ENCODE measurements at regions not wholly inside any gene's neighbourhood (a gene's known extent, or its start where the extent isn't known, plus 50 kb on each side); places are given as distances from the start of the nearest gene placed in this dataset.

GRCh38 chr11:130616573-130616972 is 168.1 kb downstream of the ADAMTS15 start:
- no peak for DNase-seq

DNA sequence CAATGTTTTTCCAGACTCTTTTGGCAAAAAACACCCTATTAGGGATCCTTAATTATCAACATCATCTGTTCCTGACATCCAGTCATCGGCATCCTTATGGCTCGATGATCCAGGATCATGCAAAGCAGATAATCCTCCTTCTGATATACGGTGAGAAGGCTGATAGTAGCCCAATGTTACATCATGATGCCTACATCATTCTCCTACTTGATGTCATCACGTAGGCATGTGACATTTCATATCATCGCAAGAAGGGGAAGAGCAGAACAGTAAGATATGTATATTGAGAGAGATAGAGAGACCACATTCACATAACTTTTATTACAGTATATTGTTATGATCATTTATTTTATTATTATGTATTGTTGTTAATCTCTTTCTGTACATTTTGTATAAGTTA is 168.6 kb downstream of the ADAMTS15 start:
- DNase-seq = no peak

- no peak for DNase-seq
Measured at GRCh38 chr11:130620548-130620947, 172.1 kb downstream of the ADAMTS15 start.

DNA sequence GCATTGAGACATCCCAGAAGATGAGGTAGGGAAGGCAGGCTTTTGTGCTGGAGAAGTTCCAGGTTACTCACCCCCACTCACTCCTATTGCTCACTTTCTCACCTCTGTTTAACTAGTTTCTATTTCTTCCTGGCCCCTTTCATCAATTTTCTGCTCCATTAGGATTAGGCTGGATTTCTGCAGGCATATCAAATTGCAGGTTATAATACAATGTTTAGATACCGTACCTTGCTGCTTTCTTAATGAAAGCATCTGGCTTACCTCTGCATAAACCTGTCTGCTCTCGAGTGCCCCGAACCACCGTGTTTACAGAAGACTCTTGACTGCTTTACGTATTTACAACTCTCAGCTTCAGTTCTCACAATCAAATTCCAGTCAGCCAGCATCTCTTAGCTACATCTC is 173.7 kb downstream of the ADAMTS15 start:
- DNase-seq = no peak

- DNase-seq = no peak
Measured at GRCh38 chr11:130623670-130624668, 175.5 kb downstream of the ADAMTS15 start.

- DNase-seq = no peak
Measured at GRCh38 chr11:130624971-130625544, 176.6 kb downstream of the ADAMTS15 start.

- DNase-seq = no peak
Measured at GRCh38 chr11:130625578-130626306, 177.3 kb downstream of the ADAMTS15 start.

GRCh38 chr11:130629039-130629438 is 180.6 kb downstream of the ADAMTS15 start:
- DNase-seq = no peak

GRCh38 chr11:130631119-130631518 is 182.7 kb downstream of the ADAMTS15 start:
- DNase-seq = no peak

DNA sequence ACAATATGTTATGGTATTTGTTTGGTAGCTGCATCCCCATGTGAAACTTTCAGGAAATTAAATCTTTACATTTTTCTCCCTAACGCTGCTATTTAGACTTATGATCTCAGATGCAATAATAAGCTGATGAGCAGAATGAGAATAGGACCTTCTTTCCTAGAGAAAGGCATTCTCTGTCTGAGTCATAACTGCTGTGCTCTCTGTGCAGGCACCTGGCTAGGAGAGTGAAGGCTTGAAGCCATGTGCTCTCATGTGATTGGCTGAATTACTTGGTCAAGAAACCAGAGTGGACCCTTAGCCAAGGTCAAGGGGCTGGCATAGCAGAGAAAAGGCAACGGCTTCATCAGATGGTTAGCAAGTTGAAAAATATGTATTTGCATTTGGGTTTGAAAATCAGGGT is 185.0 kb downstream of the ADAMTS15 start:
- DNase-seq = no peak

GRCh38 chr11:130634186-130634585 is 185.7 kb downstream of the ADAMTS15 start:
- no peak for DNase-seq

- peak in 1 of 2 experiments; percentile 51 for DNase-seq
Measured at GRCh38 chr11:130634961-130635473, 186.6 kb downstream of the ADAMTS15 start.

- no peak for DNase-seq
Measured at GRCh38 chr11:130635937-130636630, 187.6 kb downstream of the ADAMTS15 start.

DNA sequence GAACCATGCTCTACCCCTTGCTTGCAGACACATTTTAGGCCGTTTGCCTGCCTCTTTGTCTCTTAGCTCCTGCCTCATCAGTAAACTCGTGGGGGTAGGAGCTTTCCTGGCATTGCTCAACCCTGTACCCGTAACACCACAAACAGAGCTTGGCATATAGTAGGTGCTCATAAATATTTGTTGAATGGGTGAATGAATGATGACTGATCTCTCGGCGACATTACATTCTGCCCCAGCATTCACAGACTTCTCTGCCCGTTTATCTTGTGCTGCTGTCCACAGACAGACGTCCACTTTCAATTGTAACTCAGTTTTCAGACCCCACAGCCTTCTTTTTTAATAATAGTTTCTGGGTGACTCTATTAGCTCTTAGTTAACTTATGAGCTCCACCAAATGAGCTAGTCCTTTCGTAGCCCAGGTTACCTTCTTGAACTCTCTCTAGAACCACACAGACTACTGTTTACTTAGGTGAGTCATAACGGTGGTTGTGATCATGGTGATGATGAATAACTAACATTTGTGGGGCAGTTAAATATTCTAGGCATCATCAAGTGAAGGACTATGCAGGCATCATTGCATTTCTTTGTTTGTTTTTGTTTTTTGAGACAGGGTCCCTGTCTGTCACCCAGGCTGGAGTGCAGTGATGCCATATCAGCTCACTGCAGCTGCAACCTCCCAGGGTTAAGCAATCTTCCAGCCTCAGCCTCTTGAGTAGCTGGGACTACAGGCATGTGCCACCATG is 188.4 kb downstream of the ADAMTS15 start:
- no peak for DNase-seq

GRCh38 chr11:130637566-130637965 is 189.1 kb downstream of the ADAMTS15 start:
- no peak for DNase-seq

DNA sequence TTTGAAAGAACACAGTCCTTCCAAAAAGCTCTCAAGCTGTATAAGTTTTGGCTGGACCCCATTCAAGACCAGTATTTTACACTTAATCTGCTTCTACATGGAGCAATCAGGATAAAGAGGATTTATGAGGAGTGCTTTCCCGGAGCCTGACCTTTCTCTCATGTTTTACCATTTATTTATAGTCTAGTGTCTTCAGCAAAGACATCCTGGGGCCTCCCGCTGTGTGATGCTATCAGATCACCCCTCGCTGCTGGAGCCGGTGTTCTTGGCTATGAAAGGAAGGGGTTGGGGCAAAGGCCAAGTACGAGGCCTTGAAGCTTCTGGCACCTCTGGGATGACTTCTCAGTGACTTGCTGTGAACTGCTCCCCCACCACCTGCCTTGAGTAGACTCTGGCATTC is 189.6 kb downstream of the ADAMTS15 start:
- no peak for DNase-seq

GRCh38 chr11:130638624-130639023 is 190.2 kb downstream of the ADAMTS15 start:
- no peak for DNase-seq

DNA sequence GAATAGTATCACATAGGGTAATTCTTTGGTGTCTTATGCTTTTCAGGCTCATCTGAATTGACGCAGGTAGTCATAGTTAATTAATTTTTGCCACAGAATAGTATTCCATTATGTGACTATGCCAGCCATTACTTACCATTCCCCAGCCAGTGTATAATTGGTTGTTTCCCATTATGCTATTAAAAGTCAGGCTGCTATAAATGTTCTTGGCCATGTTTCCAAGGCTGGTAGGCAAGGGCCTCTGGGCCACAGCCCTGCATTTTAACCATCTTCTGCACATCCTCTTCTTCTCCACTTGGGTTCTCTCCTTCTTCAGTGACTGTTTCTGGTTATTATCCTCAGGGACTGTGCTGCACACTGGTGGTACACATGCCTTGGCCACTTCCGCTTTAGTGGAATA is 190.9 kb downstream of the ADAMTS15 start:
- no peak for DNase-seq

- DNase-seq = no peak
Measured at GRCh38 chr11:130640526-130640925, 192.1 kb downstream of the ADAMTS15 start.

DNA sequence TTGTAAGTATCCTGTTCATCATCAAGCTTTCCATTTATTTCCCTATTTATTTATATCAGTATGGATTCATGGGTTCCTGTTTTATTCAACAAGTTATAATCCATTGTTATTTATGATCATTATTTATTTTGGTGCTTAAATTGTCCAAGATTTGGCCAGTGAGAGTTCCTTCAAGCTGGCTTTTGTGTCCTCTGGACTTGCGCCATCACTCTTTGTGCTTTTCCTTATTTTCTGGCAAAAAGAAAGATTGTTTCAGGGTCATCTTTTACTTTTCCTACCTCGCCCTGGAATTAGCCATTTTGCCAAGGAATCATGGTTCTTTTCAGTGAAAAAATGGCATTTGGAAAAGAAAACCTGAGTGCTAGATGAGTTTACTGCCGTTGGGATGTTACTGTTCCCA is 193.4 kb downstream of the ADAMTS15 start:
- DNase-seq = no peak

- no peak for DNase-seq
Measured at GRCh38 chr11:130642994-130643393, 194.5 kb downstream of the ADAMTS15 start.

- DNase-seq = no peak
Measured at GRCh38 chr11:130644187-130644586, 195.7 kb downstream of the ADAMTS15 start.

All from cerebellar nuclear complex (tissue), 1 donor.